NCI-H1436 (cell line): ENCODE measurements at regions not wholly inside any gene's neighbourhood (a gene's known extent, or its start where the extent isn't known, plus 50 kb on each side); places are given as distances from the start of the nearest gene placed in this dataset.
"Not testable (repeated sequence)": the region's sequence is repeated elsewhere in the genome, so short reads cannot be mapped to it uniquely, and the experiment has no call there.

Experiments used
- DNase-seq: peaks from one replicate; lab custom pipeline; 2025; lab: John Stamatoyannopoulos, UW

DNA sequence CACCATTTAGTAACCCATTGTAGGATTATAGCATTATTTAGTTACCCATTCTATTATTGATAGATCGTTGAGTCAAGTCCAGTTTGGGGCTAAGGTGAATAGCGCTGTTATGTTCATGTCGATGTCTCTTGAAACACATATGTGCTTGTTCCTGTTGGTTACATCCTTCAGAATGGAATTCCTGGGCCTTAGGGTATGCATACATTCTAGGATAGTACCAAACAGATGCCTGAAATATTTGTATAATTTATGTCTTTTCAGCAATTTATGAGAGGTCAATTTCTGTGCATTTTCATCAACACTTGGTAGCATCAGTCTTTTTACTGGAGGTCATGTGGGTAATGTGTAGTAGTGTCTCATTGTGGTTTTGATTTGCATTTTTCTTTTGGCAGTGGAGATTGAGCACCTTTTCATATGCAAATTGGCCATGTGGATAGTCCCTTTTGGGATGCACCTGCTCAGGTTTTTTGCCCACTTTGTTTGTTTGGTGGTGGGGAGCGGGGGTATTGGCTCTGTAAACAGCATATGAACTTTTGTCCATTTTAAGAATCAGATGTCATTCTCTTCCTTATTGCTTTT, 104.2 kb downstream of the CDRT15L2 start:
- DNase-seq: not testable (repeated sequence)

DNA sequence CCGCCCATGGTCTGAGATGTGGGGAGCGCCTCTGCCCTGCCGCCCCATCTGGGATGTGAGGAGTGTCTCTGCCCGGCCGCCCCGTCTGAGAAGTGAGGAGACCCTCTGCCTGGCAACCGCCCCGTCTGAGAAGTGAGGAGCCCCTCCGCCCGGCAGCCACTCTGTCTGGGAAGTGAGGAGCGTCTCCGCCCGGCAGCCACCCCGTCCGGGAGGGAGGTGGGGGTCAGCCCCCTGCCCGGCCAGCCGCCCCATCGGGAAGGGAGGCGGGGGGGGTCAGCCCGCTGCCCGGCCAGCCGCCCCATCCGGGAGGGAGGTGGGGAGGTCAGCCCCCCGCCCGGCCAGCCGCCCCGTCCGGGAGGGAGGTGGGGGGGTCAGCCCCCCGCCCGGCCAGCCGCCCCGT, 105.5 kb downstream of the CDRT15L2 start:
- DNase-seq: not testable (repeated sequence)

DNA sequence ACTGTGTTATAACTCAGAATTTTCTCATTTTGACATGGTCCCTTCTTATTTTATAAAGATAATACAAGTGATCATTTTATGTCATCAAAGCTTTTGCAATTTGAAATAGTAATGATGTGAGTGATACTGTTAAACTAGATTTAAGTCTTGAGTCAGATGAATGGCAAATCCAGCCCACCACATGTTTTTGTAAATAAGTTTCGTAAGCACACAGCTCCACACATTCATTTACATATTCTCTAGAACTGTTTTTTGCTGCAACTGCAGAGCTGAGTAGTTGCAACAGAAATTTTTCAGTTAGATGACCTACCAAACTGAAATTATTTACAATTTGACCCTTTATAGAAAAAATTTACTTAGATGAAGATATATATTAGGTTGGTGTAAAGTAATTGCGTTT, 108.1 kb downstream of the CDRT15L2 start:
- not testable (repeated sequence) for DNase-seq

DNA sequence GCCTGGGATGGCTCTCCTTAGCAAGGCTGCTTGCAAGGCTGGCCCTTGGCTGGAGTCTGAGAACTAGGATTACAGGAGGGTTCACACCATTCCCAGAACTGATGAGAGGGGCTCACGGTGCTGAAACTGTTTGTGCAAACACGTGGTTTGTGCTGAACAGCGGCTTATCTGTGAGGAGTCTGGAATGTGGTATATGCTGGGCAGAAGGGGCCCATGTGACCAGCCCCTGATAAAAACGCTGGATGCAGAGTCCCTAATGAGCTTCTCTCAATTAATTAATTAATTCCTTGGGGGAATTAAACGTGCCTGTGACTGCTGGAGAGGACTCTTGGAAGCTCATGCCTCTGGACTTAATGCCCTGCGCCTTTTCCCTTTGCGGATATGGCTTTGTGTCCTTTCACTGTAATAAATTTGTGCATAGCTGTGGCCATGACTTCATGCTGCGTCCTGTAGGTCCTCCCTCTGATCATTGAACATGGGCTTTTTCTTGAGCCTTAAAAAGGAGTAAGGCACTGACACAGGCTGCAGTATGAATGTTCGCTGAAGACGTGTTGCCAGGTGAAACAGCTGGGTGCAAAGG, 109.7 kb downstream of the CDRT15L2 start:
- not testable (repeated sequence) for DNase-seq

DNA sequence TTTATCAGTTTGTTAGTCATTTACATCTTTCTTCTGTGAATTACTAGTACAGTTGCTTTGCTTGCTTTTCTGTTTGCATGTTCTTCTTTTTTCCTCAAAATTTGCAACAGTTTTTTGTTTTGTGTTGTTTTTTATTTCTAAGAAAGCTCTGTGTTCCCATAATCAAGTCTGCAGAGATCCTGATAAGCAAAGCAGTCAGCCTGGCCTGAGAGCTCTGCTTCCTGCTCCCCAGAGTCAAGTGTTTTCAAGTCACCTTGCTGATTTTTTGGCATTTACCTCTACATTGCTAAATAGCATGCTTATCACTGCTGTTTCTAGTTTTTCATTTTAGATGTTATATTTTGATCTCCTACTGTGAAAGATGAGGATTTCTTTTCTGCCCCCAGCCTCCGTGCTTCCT, 113.2 kb downstream of the CDRT15L2 start:
- DNase-seq: not testable (repeated sequence)

DNA sequence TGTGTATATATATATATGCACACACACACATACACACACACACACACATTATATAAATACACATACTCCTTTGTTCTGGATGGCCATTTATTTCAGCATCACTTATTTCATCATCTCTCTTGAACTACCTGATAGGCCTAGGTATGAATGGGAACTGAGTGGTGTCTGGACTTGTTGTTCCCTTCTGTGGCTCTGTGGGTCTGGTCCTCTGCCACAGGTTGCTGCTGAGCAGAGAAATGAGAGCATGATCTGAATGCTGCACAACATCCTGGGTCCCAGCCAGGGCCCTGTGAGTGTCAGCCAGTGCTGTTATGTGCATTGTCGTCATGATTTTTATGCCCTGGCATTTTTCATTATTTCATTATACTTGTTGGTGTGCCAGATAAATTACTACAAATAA, 116.3 kb downstream of the CDRT15L2 start:
- not testable (repeated sequence) for DNase-seq

DNA sequence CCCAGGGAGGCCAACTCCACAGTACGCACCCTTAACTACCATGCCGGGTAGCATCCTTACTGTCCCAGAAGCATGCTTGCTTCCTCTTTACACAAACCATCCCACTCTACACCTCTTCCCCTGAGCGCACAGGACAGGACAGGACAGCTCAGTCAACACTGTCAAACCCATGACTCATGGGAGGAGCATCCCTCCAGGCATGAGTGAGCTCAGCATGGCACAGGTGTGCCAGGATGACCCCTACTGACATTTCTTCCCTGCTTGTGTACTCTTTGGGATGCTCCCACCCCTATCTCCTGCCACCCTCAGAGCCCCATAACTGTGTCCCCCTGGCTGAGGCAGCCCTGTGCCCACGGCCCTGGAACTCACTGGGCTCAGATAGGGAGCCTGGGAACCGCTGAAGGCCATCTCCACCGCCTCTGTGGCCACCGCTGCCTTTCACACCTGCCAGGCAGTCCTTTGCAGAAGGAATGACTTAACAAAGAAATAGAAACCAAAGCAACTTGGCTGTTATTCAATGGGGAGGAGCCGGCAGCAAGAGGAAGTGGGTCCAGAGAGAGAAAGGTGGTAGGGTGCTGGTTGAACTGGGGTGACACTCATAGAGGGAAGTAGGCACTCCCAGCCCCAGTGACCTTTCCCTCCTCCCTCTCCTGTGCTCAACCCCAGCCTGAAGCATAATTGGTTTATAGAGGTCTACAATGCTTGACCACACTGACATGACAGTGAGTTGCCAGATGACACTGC, 119.1 kb downstream of the CDRT15L2 start:
- DNase-seq: not testable (repeated sequence)

DNA sequence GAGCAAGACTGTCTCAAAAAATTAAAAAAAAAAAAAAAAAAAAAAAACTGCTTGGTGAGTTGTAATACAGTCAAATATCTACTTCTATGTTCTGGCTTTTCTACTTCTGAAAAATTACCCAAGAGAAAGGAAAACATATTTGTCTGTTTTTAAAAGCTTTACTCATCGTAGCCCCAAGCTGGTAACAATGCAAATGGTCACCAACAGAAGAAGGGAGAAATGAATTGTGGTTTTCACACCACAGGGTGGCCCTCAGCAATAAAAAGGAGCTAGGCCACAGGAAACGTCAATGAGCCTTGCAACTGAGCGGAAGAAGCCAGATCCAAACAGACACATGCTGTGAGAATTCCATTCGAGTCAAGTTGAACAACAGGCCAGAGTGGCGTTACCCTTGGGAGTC, 121.0 kb downstream of the CDRT15L2 start:
- not testable (repeated sequence) for DNase-seq

DNA sequence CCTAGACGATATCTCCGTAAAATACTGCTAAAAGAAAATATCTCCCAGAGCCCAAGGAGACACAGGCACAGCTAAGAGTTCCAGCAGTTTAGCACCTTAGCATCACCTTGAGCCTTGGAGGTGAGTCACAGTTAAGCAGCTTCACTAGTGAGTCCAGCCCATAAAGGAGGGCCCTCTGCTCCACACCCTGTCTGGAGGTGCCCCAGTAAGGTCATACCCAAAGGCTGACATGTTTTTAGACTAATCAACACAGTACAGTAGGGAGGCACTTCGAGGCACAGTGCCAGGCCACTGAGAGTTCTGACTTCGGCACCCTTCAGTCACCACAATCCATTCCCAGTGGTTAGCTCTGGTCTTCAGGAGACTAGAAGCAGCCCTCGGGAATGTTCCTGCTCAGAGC, 121.8 kb downstream of the CDRT15L2 start:
- not testable (repeated sequence) for DNase-seq

DNA sequence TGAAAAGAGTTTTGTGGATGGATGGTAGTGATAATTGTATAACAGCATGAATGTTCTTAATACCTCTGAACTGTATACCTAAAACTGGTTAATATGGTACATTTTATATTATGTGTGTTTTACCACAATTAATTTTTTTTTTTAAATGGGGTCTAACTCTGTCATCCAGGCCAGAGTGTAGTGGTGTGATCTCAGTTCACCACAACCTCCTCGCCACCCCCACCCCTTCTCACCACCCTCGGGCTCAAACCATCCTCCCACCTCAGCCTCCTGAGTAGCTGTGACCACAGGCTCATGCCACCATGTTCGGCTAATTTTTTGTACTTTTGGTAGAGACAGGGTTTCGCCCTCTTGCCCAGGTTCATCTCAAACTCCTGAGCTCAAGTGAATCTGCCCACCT, 123.2 kb downstream of the CDRT15L2 start:
- DNase-seq: no peak

DNA sequence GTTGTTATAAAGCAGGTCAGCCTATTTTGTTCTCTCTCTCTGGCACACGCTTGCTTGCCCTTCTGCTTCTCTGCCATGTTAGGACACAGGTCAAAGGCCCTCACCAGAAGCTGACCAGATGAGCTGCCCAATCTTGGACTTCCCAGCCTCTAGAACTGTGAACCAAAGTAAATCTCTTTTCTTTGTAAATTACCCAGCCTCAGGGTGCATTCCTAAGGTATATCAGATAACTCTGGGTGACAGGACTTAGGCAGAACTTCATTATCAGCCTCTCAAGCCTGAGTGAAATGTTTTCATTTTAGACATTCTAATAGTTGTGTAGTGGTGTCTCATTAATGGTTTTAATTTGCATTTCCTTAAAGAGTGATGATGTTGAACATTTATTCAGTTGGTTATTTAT, 124.3 kb downstream of the CDRT15L2 start:
- no peak for DNase-seq

DNA sequence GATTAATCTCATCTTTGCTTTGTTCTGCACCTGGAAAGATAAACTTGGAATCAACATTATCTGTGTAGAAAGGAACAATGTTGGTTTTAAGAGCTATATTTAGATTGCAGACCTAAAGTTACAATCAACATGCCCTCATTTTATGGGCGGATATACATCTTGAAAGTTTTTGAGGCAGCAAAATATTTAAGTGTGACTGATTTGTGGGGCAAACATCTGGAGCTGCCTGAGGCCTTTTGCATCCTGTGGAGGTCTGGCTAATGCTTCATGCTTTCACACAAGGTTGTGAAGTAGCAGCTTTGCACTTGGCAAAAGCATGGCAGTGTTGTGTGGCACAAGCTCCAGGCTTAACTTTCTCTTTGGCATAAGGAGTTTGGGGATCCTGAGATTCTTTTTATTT, 125.7 kb downstream of the CDRT15L2 start:
- DNase-seq: not testable (repeated sequence)

DNA sequence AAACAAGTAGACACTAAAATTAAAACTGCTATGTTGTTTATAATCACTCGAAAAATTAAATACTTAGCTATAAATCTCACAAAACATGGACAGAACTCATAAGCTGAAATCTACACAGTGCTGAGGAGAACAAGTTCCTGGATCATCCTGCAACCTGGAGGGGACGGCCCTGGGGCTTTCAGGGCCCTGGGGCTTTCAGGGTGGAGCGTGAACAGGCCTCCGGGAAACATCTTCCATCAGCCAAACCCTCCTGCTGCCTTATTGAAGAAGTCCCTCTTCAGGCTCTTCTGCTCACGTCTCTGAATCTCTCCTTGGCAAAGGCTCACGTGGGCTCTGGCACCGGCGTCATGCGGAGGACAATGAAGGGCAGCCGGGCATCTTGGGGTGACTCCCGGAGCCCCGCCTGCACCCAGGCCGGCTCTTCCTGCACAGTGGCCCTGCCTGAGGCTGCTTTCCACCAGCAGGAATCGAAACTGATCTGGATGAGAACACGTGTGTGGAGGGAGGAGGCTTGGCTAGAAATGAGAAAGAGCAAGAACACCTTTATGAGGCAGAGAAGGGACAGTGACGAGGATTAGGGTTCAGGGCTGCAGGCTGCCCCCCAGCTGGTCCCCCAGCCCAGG, 127.3 kb downstream of the CDRT15L2 start:
- peak; percentile 3 for DNase-seq

DNA sequence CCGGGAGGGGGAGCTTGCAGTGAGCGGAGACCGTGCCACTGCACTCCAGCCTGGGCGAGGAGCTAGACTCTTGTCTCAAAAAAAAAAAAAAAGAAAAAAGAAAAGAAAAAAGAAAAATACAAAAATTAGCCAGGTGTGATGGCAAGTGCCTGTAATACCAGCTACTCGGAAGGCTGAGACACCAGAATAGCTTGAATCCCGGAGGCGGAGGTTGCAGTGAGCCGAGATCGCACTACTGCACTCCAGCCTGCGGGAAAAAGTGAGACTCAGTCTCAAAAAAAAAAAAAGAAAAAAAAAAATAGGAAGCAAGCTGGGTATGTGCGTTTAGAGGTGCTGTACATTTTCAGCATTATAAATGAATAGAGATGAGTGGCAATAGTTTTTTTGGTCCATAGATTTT, 129.3 kb downstream of the CDRT15L2 start:
- DNase-seq: not testable (repeated sequence)

DNA sequence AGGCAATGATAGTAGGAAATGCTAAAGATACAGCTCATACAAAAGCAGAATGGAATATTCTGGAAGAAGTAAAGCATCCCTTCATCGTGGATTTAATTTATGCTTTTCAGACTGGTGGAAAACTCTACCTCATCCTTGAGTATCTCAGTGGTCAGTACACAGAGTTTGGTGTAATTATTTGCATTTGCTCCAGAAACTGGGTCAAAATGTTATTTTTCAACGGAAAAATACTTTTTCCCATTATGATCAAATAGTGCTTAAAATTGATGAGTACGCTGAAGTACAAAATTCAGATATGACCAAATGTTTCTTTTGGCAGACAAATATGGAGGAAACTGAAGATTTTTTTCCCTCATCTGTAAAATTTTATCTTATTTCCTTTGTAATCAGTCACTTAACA, 137.0 kb downstream of the CDRT15L2 start:
- DNase-seq: not testable (repeated sequence)

DNA sequence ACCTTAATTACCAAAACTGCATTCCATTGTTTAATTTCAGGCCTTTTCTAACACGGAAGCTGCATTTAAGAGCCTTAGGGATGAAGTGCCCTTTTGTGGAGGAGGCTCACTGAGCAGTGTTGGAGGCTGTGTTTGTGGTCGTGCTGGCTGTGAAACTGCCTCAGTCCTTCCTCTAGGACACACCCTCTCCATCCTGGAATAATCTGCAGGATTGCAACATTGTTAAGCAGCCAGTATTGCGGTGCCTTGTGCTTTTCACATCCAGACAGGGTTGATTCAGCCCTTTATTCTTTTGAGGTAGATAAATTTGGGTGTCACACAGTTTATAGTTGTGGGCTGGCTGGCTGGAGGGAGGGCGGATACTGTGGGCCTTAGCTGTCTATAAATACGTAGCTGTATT, 141.6 kb downstream of the CDRT15L2 start:
- no peak for DNase-seq

DNA sequence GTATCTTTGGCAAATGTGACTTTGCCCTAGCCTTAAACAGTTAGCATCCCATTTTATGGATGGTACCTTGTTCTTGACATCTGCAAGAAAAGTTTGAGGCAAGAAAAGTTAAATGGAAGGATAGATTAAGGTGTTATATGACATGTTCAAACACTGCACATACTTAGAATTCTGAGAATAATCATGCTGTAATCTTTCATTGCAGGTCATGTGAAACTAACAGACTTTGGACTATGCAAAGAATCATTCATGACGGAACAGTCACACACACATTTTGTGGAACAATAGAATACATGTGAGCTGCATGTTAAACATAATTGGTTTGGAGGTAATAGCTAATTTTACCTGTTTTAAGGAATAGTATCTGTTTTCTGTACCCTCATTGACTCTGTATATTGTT, 144.9 kb downstream of the CDRT15L2 start:
- not testable (repeated sequence) for DNase-seq

DNA sequence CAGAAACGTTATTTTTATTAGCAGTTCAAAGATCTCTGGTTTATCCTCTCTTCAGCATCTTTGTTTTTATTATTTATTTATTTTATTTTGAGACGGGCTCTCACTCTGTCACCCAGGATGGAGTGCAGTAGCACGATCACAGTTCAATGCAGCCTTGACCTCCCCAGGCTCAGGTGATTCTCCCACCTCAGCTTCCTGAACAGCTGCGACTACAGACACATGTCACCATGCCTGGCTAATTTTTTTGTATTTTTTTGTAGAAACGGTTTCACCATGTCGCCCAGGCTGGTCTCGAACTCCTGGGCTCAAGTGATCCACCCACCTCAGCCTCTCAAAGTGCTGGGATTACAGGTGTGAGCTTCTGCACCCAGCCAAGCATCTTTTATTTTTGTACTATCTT, 147.7 kb downstream of the CDRT15L2 start:
- DNase-seq: not testable (repeated sequence)

DNA sequence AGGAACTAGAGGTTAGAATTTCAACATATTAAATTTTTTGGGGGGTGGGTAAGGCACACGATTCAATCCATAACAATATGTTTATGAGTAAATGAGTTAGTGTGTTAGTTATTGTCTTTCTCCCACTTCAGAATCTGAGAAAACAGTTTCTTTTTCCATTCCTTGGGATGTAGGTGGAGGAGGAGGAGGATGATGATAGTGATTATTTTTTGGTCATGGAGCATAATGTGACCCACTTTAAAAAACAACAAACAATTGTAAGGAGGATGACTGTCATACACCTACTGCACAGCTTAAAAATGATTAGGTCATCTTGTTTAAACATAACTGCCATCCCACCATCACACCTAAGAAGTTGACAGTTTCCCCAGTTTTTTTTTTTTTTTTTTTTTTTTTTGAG, 148.7 kb downstream of the CDRT15L2 start:
- DNase-seq: no peak

DNA sequence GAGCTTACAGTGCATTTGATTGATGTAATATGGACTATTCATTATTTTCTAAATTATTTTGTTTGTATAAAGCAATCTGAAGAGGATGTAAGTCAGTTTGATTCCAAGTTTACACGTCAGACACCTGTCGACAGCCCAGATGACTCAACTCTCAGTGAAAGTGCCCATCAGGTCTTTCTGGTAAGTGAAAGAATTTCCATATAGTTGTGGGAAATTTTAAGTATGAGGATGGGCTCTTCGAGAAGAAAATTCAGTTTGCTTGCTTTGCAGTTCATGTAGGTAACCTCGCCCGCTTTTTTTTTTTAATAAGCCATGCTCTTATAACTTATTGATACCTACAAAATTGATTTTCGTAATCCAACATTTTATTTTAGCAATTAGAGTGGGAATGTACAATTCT, 151.6 kb downstream of the CDRT15L2 start:
- not testable (repeated sequence) for DNase-seq

DNA sequence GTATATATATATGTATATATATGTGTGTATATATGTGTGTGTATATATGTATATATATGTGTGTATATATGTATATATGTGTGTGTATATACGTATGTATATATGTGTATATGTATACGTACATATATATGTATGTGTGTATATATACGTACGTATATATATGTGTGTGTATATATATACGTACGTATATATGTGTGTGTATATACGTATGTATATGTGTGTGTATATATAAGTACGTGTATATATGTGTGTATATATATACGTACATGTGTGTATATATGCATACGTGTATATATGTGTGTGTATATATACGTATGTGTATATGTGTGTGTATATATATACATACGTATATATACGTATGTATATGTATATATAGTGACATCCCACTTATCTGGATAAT, 154.4 kb downstream of the CDRT15L2 start:
- DNase-seq: no peak

DNA sequence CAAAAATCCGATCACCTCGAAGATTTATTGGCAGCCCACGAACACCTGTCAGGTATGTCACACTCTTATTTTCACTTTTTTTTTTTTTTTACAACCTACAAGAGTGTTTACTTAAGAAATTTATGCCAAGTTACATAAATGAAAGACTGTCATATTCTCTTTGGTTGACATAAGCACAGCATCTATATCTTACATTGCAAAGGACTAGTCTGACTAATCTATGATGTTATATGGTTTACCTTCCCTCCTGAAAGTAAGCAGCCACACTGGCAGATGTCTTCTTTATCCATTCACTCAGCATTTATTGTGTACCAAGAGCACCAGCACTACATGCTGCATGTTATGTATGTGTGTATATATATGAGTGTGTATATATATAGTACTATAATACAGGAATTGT, 156.3 kb downstream of the CDRT15L2 start:
- DNase-seq: no peak

DNA sequence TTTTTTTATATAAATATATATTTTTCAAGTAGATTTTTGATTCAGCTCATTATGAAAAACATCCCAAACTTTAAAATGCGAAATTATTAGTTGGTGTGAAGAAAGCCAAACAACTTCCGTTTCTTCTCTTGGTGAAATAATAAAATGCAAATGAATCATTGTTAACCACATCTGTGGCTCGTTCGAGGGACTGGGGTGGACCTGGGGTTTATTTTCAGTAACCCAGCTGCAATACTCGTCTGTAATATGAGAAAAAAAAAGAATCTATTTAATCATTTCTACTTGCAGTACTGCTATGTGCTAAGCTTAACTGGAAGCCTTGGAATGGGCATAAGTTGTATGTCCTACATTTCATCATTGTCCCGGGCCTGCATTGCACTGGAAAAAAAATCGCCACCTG, 158.1 kb downstream of the CDRT15L2 start:
- not testable (repeated sequence) for DNase-seq
